OCI-M2 (cell line): ENCODE measurements at regions not wholly inside any gene's neighbourhood (a gene's known extent, or its start where the extent isn't known, plus 50 kb on each side); places are given as distances from the start of the nearest gene placed in this dataset.
"Not testable (repeated sequence)": the region's sequence is repeated elsewhere in the genome, so short reads cannot be mapped to it uniquely, and the experiment has no call there.

Source experiments
- DNase-seq: peaks from one replicate; lab custom pipeline; 2025; ENCODE audit not compliant: unreplicated experiment; lab: John Stamatoyannopoulos, UW

GRCh38 chr5:57067597-57067924, 106.3 kb upstream of the GPBP1 start:
- peak; percentile 54 for DNase-seq

- DNase-seq: no peak
Observed at GRCh38 chr5:57069115-57069835, 104.6 kb upstream of the GPBP1 start.

- no peak for DNase-seq
Observed at GRCh38 chr5:57072218-57072892, 101.5 kb upstream of the GPBP1 start.

- DNase-seq: no peak
Observed at GRCh38 chr5:57082441-57083067, 91.3 kb upstream of the GPBP1 start.

- DNase-seq: no peak
Observed at GRCh38 chr5:57085306-57086081, 88.4 kb upstream of the GPBP1 start.

- not testable (repeated sequence) for DNase-seq
Observed at GRCh38 chr5:57087947-57088346, 85.9 kb upstream of the GPBP1 start.

GRCh38 chr5:57094753-57095683, 78.8 kb upstream of the GPBP1 start:
- DNase-seq: no peak

GRCh38 chr5:57097526-57097925, 76.3 kb upstream of the GPBP1 start:
- DNase-seq: no peak

GRCh38 chr5:57102189-57102904, 71.5 kb upstream of the GPBP1 start:
- no peak for DNase-seq

GRCh38 chr5:57102905-57103255, 71.0 kb upstream of the GPBP1 start:
- no peak for DNase-seq

- DNase-seq: no peak
Observed at GRCh38 chr5:57103317-57103907, 70.4 kb upstream of the GPBP1 start.

- no peak for DNase-seq
Observed at GRCh38 chr5:57106661-57107060, 67.2 kb upstream of the GPBP1 start.

- DNase-seq: no peak
Observed at GRCh38 chr5:57111993-57112392, 61.9 kb upstream of the GPBP1 start.

GRCh38 chr5:57113481-57113880, 60.4 kb upstream of the GPBP1 start:
- no peak for DNase-seq

- DNase-seq: no peak
Observed at GRCh38 chr5:57117596-57117995, 56.3 kb upstream of the GPBP1 start.

- no peak for DNase-seq
Observed at GRCh38 chr5:57119031-57119430, 54.8 kb upstream of the GPBP1 start.

- DNase-seq: no peak
Observed at GRCh38 chr5:57124014-57124413, 49.8 kb upstream of the GPBP1 start.
